MM.1S (cell line): ENCODE measurements at regions not wholly inside any gene's neighbourhood (a gene's known extent, or its start where the extent isn't known, plus 50 kb on each side); places are given as distances from the start of the nearest gene placed in this dataset.

Experiments used
- CTCF ChIP-seq: fragments of 300-600 bp; sonication (generic); IDR thresholded peaks from 2 replicates; pipeline ENCODE4 v1.5.1; 2016; ENCODE audit warnings: antibody characterized with exemption, low read length, mixed read lengths
- EZH2 ChIP-seq: fragments of 300-600 bp; sonication (generic); optimal IDR thresholded peaks from 2 replicates; pipeline ENCODE3; 2017; ENCODE audit warnings: low read depth, mild to moderate bottlenecking, antibody characterized with exemption, low read length, mixed read lengths
- EZH2phosphoT487 ChIP-seq: fragments of 300-600 bp; sonication (generic); IDR thresholded peaks from 2 replicates; pipeline ENCODE4 v1.6.1; 2018; ENCODE audit warnings: antibody characterized with exemption, low read length

- no peak for TF ChIP-seq EZH2
- no peak for TF ChIP-seq CTCF
- TF ChIP-seq EZH2phosphoT487, result no peak
Observed at GRCh38 chr7:94301024-94301586, 93.6 kb upstream of the COL1A2 start.
